ENCODE measurements at regions not wholly inside any gene's neighbourhood (a gene's known extent, or its start where the extent isn't known, plus 50 kb on each side); places are given as distances from the start of the nearest gene placed in this dataset.

DNA sequence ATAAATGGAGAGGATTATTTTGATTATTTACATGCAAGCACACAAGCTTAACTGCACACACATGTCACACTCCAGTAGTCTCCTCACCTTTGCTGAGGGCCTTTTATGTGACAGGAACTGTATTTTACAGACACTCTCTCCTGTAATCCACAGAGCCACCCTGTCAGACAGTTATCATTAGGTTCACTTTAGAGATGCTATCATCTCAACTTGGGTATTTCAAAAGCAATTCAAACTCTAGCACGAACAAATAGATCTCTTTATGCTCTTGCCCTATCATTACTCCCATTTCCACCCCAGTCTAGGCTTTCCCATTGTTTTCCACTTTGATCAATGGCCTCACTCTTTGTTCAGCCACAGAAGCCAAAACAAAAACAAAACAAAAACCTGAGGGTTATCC is 281.2 kb upstream of the EPHA4 start:
- Mint-ChIP-seq H3K27ac (ENCODE audit: unreplicated experiment) (no peak overlapping the region), H3K9me3 (peaks cover 3% of the 10 kb centered on the region), H3K4me1 (peaks cover 12% of the 10 kb centered on the region), H3K4me3 (no peak overlapping the region), H3K27me3 (ENCODE audit: low read depth) (no peaks in the 10 kb centered on the region), H3K36me3 (ENCODE audit: low read depth) (no peaks in the 10 kb centered on the region)
- DNase-seq (ENCODE audit: low read depth, low spot score): no peak
- TF ChIP-seq, protein P1, sequence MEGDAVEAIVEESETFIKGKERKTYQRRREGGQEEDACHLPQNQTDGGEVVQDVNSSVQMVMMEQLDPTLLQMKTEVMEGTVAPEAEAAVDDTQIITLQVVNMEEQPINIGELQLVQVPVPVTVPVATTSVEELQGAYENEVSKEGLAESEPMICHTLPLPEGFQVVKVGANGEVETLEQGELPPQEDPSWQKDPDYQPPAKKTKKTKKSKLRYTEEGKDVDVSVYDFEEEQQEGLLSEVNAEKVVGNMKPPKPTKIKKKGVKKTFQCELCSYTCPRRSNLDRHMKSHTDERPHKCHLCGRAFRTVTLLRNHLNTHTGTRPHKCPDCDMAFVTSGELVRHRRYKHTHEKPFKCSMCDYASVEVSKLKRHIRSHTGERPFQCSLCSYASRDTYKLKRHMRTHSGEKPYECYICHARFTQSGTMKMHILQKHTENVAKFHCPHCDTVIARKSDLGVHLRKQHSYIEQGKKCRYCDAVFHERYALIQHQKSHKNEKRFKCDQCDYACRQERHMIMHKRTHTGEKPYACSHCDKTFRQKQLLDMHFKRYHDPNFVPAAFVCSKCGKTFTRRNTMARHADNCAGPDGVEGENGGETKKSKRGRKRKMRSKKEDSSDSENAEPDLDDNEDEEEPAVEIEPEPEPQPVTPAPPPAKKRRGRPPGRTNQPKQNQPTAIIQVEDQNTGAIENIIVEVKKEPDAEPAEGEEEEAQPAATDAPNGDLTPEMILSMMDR (conservative IDR thresholded peaks at IDR 0.05): no peak

DNA sequence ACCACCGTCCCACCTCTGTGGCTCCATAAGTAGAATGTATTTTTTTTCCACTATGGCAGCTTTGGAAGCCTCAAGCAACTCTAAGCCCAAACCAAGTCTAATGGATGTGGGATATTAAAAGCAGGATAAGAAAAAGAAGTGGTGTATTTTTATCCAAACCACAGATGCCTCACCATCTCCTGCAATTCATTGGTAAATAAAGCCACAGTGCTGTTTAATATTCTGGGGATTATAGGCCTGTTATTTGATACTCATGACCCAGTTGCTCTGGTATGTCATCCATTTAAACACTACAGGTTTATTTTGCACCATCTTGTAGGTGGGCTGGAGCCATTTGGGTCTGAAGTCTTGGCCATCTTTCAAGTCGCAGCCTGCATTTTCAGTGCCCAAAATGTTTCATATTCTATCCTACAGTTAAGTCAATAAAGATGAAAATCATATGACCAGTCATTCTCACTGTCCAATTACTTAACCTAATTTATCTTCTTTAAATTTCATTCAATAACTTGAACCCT is 279.5 kb upstream of the EPHA4 start:
- Mint-ChIP-seq H3K9me3 (peaks cover 3% of the 10 kb centered on the region), H3K27me3 (ENCODE audit: low read depth) (no peaks in the 10 kb centered on the region), H3K4me1 (peaks cover 12% of the 10 kb centered on the region), H3K27ac (ENCODE audit: unreplicated experiment) (no peak overlapping the region), H3K36me3 (ENCODE audit: low read depth) (no peaks in the 10 kb centered on the region), H3K4me3 (no peak overlapping the region)
- TF ChIP-seq, protein P1 (conservative IDR thresholded peaks at IDR 0.05): no peak
- DNase-seq (ENCODE audit: low read depth, low spot score): no peak

DNA sequence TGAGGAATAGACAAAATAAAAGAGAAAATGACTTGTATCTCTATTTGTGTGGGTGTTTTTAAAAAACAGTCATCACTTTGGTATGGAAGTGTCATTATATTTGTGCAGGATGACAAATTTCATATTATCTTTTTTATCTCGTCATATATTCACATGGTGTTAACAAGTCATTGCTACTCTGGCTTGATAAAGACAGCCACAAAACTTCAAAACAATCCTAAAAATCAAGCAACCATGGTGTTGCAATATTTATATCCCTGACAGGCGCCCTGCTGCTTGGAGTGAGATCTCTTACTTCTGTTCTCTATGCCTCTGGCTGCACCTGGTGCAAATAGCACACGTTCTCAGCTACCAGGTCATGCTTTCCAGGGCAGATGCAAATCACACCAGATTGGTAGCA is 278.0 kb upstream of the EPHA4 start:
- Mint-ChIP-seq H3K4me3 (no peak overlapping the region), H3K4me1 (peaks cover 12% of the 10 kb centered on the region), H3K27me3 (ENCODE audit: low read depth) (no peaks in the 10 kb centered on the region), H3K36me3 (ENCODE audit: low read depth) (no peaks in the 10 kb centered on the region), H3K27ac (ENCODE audit: unreplicated experiment) (no peak overlapping the region), H3K9me3 (no peaks in the 10 kb centered on the region)
- DNase-seq (ENCODE audit: low read depth, low spot score): no peak
- TF ChIP-seq, protein P1 (conservative IDR thresholded peaks at IDR 0.05): no peak

DNA sequence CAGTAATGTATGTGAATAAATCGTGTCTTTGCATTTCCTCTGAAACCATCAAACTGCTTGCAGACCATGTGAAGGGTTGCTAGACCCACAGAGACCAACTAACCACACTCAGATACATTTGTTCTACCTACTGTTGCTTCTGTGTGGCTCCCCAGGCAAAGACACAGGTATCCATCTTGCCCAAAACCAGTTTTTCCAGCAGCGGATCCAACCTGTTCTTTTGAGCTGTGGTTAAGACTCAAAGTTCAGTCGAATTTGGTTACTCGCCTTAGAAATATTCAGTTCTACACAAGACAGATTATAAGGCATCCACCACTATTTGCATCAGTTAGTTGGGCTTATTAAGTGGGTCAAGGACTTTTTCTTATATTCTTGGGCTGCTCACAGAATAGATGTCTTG is 276.2 kb upstream of the EPHA4 start:
- H3K36me3 Mint-ChIP-seq (ENCODE audit: low read depth): no peaks in the 10 kb centered on the region
- no peak for DNase-seq (ENCODE audit: low read depth, low spot score)
- TF ChIP-seq, protein P1 (conservative IDR thresholded peaks at IDR 0.05): no peak
- H3K4me1 Mint-ChIP-seq: peaks cover 17% of the 10 kb centered on the region
- no peak overlapping the region for H3K4me3 Mint-ChIP-seq
- no peak overlapping the region for H3K27ac Mint-ChIP-seq (ENCODE audit: unreplicated experiment)
- H3K9me3 Mint-ChIP-seq: no peaks in the 10 kb centered on the region
- no peaks in the 10 kb centered on the region for H3K27me3 Mint-ChIP-seq (ENCODE audit: low read depth)

DNA sequence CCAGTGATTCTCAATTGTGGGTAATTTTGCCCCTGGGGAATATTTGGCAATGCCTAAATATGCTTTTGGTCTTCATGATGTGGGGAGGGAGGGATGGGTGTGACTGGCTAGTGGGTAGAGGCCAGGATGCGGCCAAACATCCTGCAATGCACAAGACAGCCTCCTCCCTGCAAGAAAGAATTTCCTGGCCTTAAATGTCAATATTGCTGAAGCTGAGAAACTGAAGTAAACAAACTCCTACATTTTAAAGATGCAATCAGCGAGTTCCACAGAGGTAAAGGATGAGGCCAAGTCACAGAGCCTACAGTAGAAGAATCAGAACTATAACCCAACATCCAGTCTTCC is 272.9 kb upstream of the EPHA4 start:
- H3K27me3 Mint-ChIP-seq (ENCODE audit: low read depth): no peaks in the 10 kb centered on the region
- TF ChIP-seq, protein P1 (conservative IDR thresholded peaks at IDR 0.05): no peak
- H3K4me1 Mint-ChIP-seq: peaks cover 11% of the 10 kb centered on the region
- H3K27ac Mint-ChIP-seq (ENCODE audit: unreplicated experiment): no peak overlapping the region
- no peak for DNase-seq (ENCODE audit: low read depth, low spot score)
- H3K4me3 Mint-ChIP-seq: no peak overlapping the region
- peaks cover 2% of the 10 kb centered on the region for H3K9me3 Mint-ChIP-seq
- H3K36me3 Mint-ChIP-seq (ENCODE audit: low read depth): no peaks in the 10 kb centered on the region
